ENCODE measurements at regions not wholly inside any gene's neighbourhood (a gene's known extent, or its start where the extent isn't known, plus 50 kb on each side); places are given as distances from the start of the nearest gene placed in this dataset.

DNA sequence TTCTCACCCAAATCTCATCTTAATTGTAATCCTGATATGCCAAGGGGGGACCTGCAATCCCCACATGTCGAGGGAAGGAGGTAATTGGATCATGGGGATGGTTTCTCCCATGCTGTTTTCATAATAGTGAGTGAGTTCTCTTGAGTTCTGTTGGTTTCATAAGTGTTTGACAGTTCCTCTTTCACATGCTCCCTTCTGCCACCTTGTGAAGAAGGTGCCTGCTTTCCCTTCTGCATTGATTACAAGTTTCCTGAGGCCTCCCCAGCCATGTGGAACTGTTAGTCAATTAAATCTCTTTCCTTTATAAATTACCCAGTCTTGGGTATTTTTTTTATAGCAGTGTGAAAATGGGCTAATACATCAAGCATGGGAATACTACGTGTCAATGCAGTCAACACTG, 925.0 kb upstream of the MAN1A1 start (continued):
- TF ChIP-seq, protein P1, sequence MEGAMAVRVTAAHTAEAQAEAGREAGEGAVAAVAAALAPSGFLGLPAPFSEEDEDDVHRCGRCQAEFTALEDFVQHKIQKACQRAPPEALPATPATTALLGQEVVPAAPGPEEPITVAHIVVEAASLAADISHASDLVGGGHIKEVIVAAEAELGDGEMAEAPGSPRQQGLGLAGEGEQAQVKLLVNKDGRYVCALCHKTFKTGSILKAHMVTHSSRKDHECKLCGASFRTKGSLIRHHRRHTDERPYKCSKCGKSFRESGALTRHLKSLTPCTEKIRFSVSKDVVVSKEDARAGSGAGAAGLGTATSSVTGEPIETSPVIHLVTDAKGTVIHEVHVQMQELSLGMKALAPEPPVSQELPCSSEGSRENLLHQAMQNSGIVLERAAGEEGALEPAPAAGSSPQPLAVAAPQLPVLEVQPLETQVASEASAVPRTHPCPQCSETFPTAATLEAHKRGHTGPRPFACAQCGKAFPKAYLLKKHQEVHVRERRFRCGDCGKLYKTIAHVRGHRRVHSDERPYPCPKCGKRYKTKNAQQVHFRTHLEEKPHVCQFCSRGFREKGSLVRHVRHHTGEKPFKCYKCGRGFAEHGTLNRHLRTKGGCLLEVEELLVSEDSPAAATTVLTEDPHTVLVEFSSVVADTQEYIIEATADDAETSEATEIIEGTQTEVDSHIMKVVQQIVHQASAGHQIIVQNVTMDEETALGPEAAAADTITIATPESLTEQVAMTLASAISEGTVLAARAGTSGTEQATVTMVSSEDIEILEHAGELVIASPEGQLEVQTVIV (CRISPR knock-in tag; IDR thresholded peaks at IDR 0.05; ENCODE audit: borderline replicate concordance): no peak
- TF ChIP-seq ARNT (IDR thresholded peaks at IDR 0.05): no peak
- TF ChIP-seq, protein P2, sequence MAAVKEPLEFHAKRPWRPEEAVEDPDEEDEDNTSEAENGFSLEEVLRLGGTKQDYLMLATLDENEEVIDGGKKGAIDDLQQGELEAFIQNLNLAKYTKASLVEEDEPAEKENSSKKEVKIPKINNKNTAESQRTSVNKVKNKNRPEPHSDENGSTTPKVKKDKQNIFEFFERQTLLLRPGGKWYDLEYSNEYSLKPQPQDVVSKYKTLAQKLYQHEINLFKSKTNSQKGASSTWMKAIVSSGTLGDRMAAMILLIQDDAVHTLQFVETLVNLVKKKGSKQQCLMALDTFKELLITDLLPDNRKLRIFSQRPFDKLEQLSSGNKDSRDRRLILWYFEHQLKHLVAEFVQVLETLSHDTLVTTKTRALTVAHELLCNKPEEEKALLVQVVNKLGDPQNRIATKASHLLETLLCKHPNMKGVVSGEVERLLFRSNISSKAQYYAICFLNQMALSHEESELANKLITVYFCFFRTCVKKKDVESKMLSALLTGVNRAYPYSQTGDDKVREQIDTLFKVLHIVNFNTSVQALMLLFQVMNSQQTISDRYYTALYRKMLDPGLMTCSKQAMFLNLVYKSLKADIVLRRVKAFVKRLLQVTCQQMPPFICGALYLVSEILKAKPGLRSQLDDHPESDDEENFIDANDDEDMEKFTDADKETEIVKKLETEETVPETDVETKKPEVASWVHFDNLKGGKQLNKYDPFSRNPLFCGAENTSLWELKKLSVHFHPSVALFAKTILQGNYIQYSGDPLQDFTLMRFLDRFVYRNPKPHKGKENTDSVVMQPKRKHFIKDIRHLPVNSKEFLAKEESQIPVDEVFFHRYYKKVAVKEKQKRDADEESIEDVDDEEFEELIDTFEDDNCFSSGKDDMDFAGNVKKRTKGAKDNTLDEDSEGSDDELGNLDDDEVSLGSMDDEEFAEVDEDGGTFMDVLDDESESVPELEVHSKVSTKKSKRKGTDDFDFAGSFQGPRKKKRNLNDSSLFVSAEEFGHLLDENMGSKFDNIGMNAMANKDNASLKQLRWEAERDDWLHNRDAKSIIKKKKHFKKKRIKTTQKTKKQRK (IDR thresholded peaks at IDR 0.05; ENCODE audit: borderline replicate concordance, low read depth, low read length): no peak
- TF ChIP-seq, protein P3, sequence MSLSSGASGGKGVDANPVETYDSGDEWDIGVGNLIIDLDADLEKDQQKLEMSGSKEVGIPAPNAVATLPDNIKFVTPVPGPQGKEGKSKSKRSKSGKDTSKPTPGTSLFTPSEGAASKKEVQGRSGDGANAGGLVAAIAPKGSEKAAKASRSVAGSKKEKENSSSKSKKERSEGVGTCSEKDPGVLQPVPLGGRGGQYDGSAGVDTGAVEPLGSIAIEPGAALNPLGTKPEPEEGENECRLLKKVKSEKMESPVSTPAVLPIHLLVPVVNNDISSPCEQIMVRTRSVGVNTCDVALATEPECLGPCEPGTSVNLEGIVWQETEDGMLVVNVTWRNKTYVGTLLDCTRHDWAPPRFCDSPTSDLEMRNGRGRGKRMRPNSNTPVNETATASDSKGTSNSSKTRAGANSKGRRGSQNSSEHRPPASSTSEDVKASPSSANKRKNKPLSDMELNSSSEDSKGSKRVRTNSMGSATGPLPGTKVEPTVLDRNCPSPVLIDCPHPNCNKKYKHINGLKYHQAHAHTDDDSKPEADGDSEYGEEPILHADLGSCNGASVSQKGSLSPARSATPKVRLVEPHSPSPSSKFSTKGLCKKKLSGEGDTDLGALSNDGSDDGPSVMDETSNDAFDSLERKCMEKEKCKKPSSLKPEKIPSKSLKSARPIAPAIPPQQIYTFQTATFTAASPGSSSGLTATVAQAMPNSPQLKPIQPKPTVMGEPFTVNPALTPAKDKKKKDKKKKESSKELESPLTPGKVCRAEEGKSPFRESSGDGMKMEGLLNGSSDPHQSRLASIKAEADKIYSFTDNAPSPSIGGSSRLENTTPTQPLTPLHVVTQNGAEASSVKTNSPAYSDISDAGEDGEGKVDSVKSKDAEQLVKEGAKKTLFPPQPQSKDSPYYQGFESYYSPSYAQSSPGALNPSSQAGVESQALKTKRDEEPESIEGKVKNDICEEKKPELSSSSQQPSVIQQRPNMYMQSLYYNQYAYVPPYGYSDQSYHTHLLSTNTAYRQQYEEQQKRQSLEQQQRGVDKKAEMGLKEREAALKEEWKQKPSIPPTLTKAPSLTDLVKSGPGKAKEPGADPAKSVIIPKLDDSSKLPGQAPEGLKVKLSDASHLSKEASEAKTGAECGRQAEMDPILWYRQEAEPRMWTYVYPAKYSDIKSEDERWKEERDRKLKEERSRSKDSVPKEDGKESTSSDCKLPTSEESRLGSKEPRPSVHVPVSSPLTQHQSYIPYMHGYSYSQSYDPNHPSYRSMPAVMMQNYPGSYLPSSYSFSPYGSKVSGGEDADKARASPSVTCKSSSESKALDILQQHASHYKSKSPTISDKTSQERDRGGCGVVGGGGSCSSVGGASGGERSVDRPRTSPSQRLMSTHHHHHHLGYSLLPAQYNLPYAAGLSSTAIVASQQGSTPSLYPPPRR (CRISPR knock-in tag; IDR thresholded peaks at IDR 0.05; ENCODE audit: borderline replicate concordance): no peak
- TF ChIP-seq ESRRA (IDR thresholded peaks at IDR 0.05; ENCODE audit: borderline replicate concordance, low read depth): no peak
- no peak for TF ChIP-seq MCM3 (IDR thresholded peaks at IDR 0.05)
